ENCODE measurements at regions not wholly inside any gene's neighbourhood (a gene's known extent, or its start where the extent isn't known, plus 50 kb on each side); places are given as distances from the start of the nearest gene placed in this dataset.
A peak's percentile ranks its signal among the peaks of the same experiment; 100 is the strongest.
"Not testable (repeated sequence)": the region's sequence is repeated elsewhere in the genome, so short reads cannot be mapped to it uniquely, and the experiment has no call there.

DNA sequence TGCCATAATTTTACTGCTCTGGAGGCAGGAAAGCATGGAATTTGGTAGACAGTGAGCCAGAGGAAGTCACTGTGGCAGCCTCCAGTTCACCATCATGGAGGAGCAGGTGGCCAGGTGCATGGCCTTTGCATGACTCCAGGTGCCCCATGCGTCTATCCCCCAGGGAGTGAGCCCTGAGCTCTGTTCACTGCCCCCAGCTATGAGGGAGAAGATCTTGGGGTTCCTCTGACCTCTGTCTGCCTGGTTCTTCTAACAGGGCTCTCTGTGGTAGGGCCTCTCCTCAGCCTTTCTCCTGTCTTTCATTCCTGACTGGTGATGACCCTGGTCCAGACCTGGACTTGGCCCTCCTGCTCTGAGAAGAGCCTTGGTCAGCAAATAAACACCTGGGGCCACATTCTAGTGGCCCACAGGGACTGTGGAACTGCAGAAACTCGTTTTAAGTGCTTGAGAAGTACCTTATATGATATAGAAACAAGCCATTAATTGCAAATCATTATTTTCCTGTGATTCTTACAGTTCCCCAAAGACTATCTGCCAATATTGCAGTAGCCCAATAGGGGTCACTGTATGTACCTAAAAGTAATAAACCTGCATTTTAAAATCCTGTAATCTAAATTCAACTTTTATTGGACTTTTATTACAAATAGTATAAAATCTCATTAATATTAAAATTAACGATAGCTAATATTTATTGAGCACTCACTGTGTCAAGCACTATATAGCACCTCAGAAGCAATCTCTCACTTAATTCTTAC is 120.0 kb upstream of the SYT13 start:
- Histone ChIP-seq H3F3A (ENCODE audit: low read depth) (peaks cover 3% of the 10 kb centered on the region), H3K9me3 (ENCODE audit: low read depth) (no peaks in the 10 kb centered on the region), H3K27me3 (peaks cover 33% of the 10 kb centered on the region), H3K79me2 (ENCODE audit: low read depth) (no peaks in the 10 kb centered on the region), H2AFZ (replicated peaks) (no peak overlapping the region), H3K27ac (no peak overlapping the region), H3K4me3 (no peak overlapping the region), H3K4me1 (peaks cover 17% of the 10 kb centered on the region), H3K4me2 (no peak overlapping the region), H3K9ac (no peak overlapping the region), H4K20me1 (ENCODE audit: low read depth) (no peaks in the 10 kb centered on the region), H3K36me3 (no peaks in the 10 kb centered on the region)
- Mint-ChIP-seq H3K27ac (no peak overlapping the region), H3K27me3 (ENCODE audit: insufficient read depth, low read depth) (peaks cover 26% of the 10 kb centered on the region), H3K9me3 (no peaks in the 10 kb centered on the region), H3K4me3 (no peak overlapping the region), H3K36me3 (no peaks in the 10 kb centered on the region), H3K4me1 (peaks cover 37% of the 10 kb centered on the region)
- TF ChIP-seq EZH2phosphoT487 (IDR thresholded peaks at IDR 0.05), result no peak
- TF ChIP-seq, protein P1, sequence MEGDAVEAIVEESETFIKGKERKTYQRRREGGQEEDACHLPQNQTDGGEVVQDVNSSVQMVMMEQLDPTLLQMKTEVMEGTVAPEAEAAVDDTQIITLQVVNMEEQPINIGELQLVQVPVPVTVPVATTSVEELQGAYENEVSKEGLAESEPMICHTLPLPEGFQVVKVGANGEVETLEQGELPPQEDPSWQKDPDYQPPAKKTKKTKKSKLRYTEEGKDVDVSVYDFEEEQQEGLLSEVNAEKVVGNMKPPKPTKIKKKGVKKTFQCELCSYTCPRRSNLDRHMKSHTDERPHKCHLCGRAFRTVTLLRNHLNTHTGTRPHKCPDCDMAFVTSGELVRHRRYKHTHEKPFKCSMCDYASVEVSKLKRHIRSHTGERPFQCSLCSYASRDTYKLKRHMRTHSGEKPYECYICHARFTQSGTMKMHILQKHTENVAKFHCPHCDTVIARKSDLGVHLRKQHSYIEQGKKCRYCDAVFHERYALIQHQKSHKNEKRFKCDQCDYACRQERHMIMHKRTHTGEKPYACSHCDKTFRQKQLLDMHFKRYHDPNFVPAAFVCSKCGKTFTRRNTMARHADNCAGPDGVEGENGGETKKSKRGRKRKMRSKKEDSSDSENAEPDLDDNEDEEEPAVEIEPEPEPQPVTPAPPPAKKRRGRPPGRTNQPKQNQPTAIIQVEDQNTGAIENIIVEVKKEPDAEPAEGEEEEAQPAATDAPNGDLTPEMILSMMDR (IDR thresholded peaks at IDR 0.05), result peak; percentile 66
- DNase-seq (ENCODE audit: low spot score), result no peak

GRCh38 chr11:45403521-45403920 is 117.4 kb upstream of the SYT13 start:
- not testable (repeated sequence) for DNase-seq (ENCODE audit: low spot score); H3K27ac ChIP-seq; H3K79me2 ChIP-seq (ENCODE audit: low read depth); H2AFZ ChIP-seq (replicated peaks); H3K4me2 ChIP-seq; H3K4me3 ChIP-seq; H3K9ac ChIP-seq; H3K36me3 ChIP-seq; H3K4me1 ChIP-seq; H3K9me3 ChIP-seq (ENCODE audit: low read depth); H3K9me3 Mint-ChIP-seq; H3F3A ChIP-seq (ENCODE audit: low read depth); H3K4me3 Mint-ChIP-seq; H4K20me1 ChIP-seq (ENCODE audit: low read depth); H3K27me3 ChIP-seq; H3K27ac Mint-ChIP-seq; H3K36me3 Mint-ChIP-seq
- H3K27me3 Mint-ChIP-seq (ENCODE audit: insufficient read depth, low read depth), result peaks cover 23% of the 10 kb centered on the region
- H3K4me1 Mint-ChIP-seq, result peaks cover 30% of the 10 kb centered on the region

DNA sequence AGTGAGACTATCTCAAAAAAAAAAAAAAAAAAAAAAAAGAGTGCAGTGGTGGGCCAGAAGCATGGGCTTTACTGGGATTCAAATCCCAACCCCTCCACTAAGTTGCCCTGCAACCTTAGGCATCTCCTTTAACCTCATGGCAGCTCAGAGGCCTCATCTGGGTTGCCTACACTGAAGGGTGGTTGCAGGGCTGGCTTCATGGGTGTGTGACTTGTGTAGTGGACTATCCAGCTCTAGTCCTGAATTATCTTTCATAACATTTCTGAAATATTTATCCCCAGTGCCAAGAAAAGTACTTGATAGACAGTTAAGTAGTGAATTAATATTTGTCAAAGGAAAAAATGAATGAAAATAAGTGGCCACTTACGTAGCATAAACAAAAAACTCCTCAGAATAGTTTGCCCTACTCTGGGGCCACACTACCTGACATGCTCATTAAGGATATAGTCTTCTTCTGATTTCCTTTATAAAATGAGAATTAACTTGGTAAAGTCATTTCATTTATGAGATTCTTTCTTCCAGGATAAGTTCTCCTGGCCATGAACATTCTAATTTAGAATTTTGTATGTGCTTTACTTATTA is 116.0 kb upstream of the SYT13 start:
- Histone ChIP-seq H3F3A (ENCODE audit: low read depth) (no peaks in the 10 kb centered on the region), H3K4me2 (no peak overlapping the region), H3K9me3 (ENCODE audit: low read depth) (no peaks in the 10 kb centered on the region), H3K9ac (no peak overlapping the region), H3K4me3 (no peak overlapping the region), H3K4me1 (peaks cover 8% of the 10 kb centered on the region), H3K27ac (no peak overlapping the region), H3K79me2 (ENCODE audit: low read depth) (no peaks in the 10 kb centered on the region), H4K20me1 (ENCODE audit: low read depth) (no peaks in the 10 kb centered on the region), H3K36me3 (no peaks in the 10 kb centered on the region), H3K27me3 (no peaks in the 10 kb centered on the region), H2AFZ (replicated peaks) (no peak overlapping the region)
- Mint-ChIP-seq H3K36me3 (peaks cover 1% of the 10 kb centered on the region), H3K27me3 (ENCODE audit: insufficient read depth, low read depth) (peaks cover 19% of the 10 kb centered on the region), H3K9me3 (no peaks in the 10 kb centered on the region), H3K4me1 (peaks cover 23% of the 10 kb centered on the region), H3K27ac (no peak overlapping the region), H3K4me3 (no peak overlapping the region)
- TF ChIP-seq, protein P1 (IDR thresholded peaks at IDR 0.05), result no peak
- TF ChIP-seq EZH2 (IDR thresholded peaks at IDR 0.05), result no peak
- TF ChIP-seq EZH2phosphoT487 (IDR thresholded peaks at IDR 0.05), result no peak
- DNase-seq (ENCODE audit: low spot score), result no peak

- no peaks in the 10 kb centered on the region for H3F3A ChIP-seq (ENCODE audit: low read depth)
- no peak overlapping the region for H3K4me3 ChIP-seq
- no peaks in the 10 kb centered on the region for H3K79me2 ChIP-seq (ENCODE audit: low read depth)
- no peaks in the 10 kb centered on the region for H4K20me1 ChIP-seq (ENCODE audit: low read depth)
- Mint-ChIP-seq H3K9me3 (no peaks in the 10 kb centered on the region), H3K27me3 (ENCODE audit: insufficient read depth, low read depth) (peaks cover 16% of the 10 kb centered on the region), H3K4me3 (no peak overlapping the region), H3K27ac (no peak overlapping the region), H3K4me1 (peaks cover 21% of the 10 kb centered on the region), H3K36me3 (peaks cover 1% of the 10 kb centered on the region)
- H3K9me3 ChIP-seq (ENCODE audit: low read depth), result no peaks in the 10 kb centered on the region
- no peak overlapping the region for H3K27ac ChIP-seq
- TF ChIP-seq EZH2phosphoT487 (IDR thresholded peaks at IDR 0.05) (no peak), EZH2 (IDR thresholded peaks at IDR 0.05) (no peak)
- TF ChIP-seq, protein P1 (IDR thresholded peaks at IDR 0.05), result no peak
- no peaks in the 10 kb centered on the region for H3K27me3 ChIP-seq
- H3K36me3 ChIP-seq, result no peaks in the 10 kb centered on the region
- H3K4me1 ChIP-seq, result peaks cover 8% of the 10 kb centered on the region
- no peak overlapping the region for H2AFZ ChIP-seq (replicated peaks)
- H3K4me2 ChIP-seq, result no peak overlapping the region
- DNase-seq (ENCODE audit: low spot score), result no peak
- no peak overlapping the region for H3K9ac ChIP-seq
Observed at GRCh38 chr11:45400591-45400990, 114.5 kb upstream of the SYT13 start.

Measured in neural progenitor cell (in vitro differentiated cells).